Mesothelial cell of epicardium (in vitro differentiated cells): ENCODE measurements at regions not wholly inside any gene's neighbourhood (a gene's known extent, or its start where the extent isn't known, plus 50 kb on each side); places are given as distances from the start of the nearest gene placed in this dataset.

Experiments used
- DNase-seq, 2 experiments: peaks; one replicate each; pipeline ENCODE4 v3.0.0; 2021; ENCODE audit warnings: low spot score in 2 of 2; ENCODE audit not compliant: unreplicated experiment in 2 of 2
- H3K27ac Mint-ChIP-seq: 2 replicates; pipeline ENCODE4 v1.8.0; 2021; ENCODE audit warnings: mixed read lengths
- H3K27me3 Mint-ChIP-seq: 2 replicates; pipeline ENCODE4 v1.8.0; 2021; ENCODE audit warnings: low read depth, mixed read lengths
- H3K36me3 Mint-ChIP-seq: 2 replicates; pipeline ENCODE4 v1.8.0; 2021; ENCODE audit warnings: mixed read lengths
- H3K4me1 Mint-ChIP-seq: 2 replicates; pipeline ENCODE4 v1.8.0; 2021; ENCODE audit warnings: mixed read lengths
- H3K4me3 Mint-ChIP-seq: 2 replicates; pipeline ENCODE4 v1.8.0; 2021; ENCODE audit warnings: mild to moderate bottlenecking, moderate library complexity, mixed read lengths
- H3K9me3 Mint-ChIP-seq: 2 replicates; pipeline ENCODE4 v1.8.0; 2021; ENCODE audit warnings: mixed read lengths
- TF ChIP-seq, protein P1 (sequence below): fragments of 200-600 bp; sonication (generic); IDR thresholded peaks from one replicate; pipeline ENCODE4 v1.5.0; 2021; ENCODE audit warnings: antibody characterized with exemption; ENCODE audit not compliant: unreplicated experiment

DNA sequence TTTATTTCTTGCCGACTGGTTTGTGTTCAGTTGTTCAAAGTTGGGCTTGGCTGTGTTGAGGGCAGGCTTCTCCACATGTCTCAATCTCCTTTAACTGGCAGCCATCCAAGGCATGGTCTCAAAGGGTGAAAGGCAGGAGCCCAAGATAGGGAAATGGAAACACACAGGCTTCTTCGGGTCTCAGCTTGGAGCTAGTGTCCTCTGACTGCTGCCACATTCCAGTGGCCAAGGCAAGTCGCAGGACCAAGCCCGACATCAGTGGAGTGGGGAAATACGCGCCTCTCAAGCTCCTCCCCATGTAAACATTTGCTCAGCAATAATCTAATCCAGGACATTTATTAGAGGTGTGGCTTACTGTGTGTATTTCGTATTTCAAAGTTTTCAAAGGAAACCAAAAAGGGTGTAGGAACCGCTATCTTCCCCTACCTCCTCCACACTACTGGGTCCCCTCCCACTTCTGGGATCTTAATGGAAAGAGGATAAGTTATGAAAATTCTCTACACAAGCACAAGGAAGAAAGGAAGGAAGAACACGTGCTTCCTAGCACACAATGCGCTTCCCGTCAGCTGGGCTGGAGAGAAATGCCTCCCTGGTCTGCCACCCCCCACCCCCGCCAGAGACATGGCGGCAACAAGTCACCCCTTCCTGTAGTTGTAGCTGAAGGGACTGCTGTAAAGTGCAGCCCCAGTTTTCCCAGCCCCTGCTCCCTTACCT is 181.7 kb downstream of the FAM43A start:
- no peak for DNase-seq
- TF ChIP-seq, protein P1, sequence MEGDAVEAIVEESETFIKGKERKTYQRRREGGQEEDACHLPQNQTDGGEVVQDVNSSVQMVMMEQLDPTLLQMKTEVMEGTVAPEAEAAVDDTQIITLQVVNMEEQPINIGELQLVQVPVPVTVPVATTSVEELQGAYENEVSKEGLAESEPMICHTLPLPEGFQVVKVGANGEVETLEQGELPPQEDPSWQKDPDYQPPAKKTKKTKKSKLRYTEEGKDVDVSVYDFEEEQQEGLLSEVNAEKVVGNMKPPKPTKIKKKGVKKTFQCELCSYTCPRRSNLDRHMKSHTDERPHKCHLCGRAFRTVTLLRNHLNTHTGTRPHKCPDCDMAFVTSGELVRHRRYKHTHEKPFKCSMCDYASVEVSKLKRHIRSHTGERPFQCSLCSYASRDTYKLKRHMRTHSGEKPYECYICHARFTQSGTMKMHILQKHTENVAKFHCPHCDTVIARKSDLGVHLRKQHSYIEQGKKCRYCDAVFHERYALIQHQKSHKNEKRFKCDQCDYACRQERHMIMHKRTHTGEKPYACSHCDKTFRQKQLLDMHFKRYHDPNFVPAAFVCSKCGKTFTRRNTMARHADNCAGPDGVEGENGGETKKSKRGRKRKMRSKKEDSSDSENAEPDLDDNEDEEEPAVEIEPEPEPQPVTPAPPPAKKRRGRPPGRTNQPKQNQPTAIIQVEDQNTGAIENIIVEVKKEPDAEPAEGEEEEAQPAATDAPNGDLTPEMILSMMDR: no peak
- Mint-ChIP-seq H3K27ac (no peak overlapping the region), H3K4me1 (peaks cover 23% of the 10 kb centered on the region), H3K4me3 (no peak overlapping the region), H3K9me3 (no peaks in the 10 kb centered on the region), H3K36me3 (no peaks in the 10 kb centered on the region), H3K27me3 (peaks cover 6% of the 10 kb centered on the region)

DNA sequence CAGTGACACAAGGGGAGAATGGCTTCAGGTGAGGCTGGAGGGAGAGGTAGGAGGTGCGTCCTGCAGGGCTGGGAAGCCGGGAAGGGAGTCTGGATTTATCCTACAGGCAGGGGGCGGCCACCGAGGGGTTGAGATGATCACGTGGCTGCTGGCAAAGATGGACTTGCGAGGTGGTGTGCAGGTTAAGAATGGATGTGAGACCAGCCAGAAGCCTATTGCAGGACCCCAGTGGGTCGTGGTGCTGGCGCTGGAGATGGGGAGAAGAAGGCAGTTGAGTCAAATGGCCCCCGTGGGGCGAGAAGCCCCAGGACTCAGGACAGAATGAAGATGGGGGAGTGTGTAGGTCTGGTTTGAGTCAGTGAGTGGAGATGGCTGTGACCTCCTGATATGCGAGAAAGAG is 183.1 kb downstream of the FAM43A start:
- no peaks in the 10 kb centered on the region for H3K27me3 Mint-ChIP-seq
- H3K4me1 Mint-ChIP-seq: peaks cover 30% of the 10 kb centered on the region
- no peak overlapping the region for H3K4me3 Mint-ChIP-seq
- H3K27ac Mint-ChIP-seq: no peak overlapping the region
- no peak for DNase-seq
- H3K9me3 Mint-ChIP-seq: no peaks in the 10 kb centered on the region
- H3K36me3 Mint-ChIP-seq: no peaks in the 10 kb centered on the region
- TF ChIP-seq, protein P1: no peak

DNA sequence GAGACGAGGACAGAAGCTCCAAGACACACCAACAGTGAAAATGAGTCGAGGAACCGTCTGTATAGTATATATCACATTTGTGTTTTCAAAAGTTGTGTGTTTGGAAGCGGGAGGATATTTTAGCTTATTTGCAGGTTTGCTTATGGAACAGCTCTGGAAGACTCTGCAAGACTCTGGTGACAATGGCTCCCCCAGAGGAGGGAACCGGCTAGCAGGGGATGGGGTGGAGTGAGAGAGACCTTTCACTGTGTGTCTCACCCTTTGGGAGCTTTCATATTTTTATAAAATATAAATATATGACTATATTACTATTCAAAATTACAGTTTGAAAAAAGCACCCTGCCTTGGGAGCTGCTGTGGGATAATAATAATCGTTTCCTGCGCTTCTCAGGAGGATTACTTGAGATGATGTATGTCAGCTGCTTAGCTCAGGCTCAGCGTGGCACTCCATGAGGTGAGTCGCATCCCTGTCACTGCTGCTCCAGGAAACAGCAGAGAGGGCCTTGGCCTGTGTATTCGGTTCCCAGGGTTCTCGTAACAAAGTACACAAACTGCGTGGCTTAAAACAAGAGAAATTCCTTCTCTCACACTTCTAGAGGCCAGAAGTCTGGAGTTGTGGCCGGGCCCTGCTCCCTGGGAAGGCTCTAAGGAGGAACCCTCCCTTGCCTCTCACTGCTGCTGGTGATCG is 183.9 kb downstream of the FAM43A start:
- Mint-ChIP-seq H3K9me3 (no peaks in the 10 kb centered on the region), H3K4me3 (no peak overlapping the region), H3K36me3 (no peaks in the 10 kb centered on the region), H3K27me3 (no peaks in the 10 kb centered on the region), H3K4me1 (peaks cover 30% of the 10 kb centered on the region), H3K27ac (no peak overlapping the region)
- TF ChIP-seq, protein P1: no peak
- no peak for DNase-seq

DNA sequence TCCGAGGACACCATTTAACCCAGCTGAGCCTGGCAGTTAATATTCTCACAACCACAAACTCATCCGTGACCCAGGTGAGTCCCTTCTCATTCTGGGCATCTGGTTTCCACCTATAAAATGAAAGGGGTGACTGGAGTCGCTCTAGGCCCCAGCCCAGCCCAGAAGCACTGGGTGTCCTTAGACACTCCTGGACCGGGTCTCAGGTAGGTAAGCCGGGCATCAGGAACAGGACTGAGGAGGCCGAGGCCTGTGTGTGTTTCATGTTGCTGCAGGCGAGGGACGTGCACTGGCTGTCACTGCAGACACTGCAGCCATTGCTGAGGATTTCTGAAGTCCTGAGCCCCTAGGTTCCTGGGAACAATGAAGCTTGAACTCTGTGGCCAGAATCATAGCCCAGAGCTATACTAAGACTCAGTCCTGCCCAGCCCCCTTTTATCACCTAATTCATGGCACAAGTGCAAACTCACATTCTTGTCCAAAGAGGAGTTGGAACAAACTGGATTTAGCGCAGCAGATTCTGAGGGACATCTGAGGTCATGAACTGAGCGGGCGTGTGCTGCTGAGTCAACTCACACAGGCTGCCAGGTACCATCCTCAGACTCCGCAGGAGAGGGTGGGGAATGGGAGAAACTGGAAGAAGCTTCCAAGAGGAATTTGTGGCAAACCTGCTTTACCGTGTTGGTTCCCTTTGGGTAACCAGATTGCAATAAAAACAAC is 184.9 kb downstream of the FAM43A start:
- Mint-ChIP-seq H3K27ac (no peak overlapping the region), H3K36me3 (no peaks in the 10 kb centered on the region), H3K27me3 (no peaks in the 10 kb centered on the region), H3K4me3 (no peak overlapping the region), H3K9me3 (no peaks in the 10 kb centered on the region), H3K4me1 (peaks cover 30% of the 10 kb centered on the region)
- TF ChIP-seq, protein P1: no peak
- DNase-seq: no peak

DNA sequence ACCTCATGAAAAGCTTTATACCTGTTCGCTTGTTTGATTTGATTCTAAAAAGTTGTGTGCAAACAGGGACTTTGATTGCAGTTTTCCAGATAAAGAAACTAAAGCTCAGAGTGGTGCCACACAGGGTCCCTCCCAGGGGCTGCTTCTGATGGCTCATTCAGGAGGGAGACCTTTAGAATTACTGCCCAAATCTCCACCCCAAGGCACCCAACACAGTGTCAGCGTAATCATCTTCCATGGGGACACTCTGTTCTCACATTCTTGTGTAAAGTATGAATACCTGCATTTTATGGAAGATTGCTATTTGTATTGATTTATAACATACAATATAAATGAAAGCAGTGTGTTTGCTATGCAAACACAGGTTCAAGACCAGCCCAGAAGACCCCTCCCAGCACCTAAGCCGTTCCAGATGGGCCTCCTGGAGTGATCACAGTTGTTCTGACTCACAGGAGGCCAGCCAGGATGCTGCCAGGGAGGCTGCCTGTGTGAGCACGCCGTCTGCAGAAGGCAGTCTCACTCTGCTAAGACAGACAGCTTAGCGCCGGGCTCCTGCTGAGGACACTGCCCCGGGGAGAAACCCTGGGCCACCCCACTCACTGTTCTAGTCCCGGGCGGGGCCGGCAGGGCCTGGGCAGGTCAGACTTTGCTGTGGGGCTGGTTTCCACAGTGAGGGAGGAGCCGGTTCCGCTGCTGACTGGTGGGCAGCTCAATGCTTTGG is 185.6 kb downstream of the FAM43A start:
- DNase-seq: peak in 1 of 2 experiments; percentile 60
- H3K36me3 Mint-ChIP-seq: no peaks in the 10 kb centered on the region
- peaks cover 30% of the 10 kb centered on the region for H3K4me1 Mint-ChIP-seq
- no peak overlapping the region for H3K4me3 Mint-ChIP-seq
- H3K27me3 Mint-ChIP-seq: no peaks in the 10 kb centered on the region
- peak overlapping the region; percentile 21 for H3K27ac Mint-ChIP-seq
- H3K9me3 Mint-ChIP-seq: no peaks in the 10 kb centered on the region
- TF ChIP-seq, protein P1: no peak
